Endothelial cell of umbilical vein (primary cell): ENCODE measurements at regions not wholly inside any gene's neighbourhood (a gene's known extent, or its start where the extent isn't known, plus 50 kb on each side); places are given as distances from the start of the nearest gene placed in this dataset.

Source experiments
- BruUV-seq: library from RNA; stranded (reverse); fragments of 400-500 nt; replicated peaks from 2 replicates; lab custom pipeline; 2021; lab: Mats Ljungman, UMichigan
- CTCF ChIA-PET: fragments of 300-600, 350-600 bp; sonication (Branson Sonifier 250); formaldehyde crosslinking; loops from one replicate; lab custom pipeline; 2021; ENCODE audit warnings: antibody characterized with exemption, inconsistent platforms; lab: Charles Lee
- POLR2A ChIA-PET: fragments of 300-600, 350-600 bp; sonication (Branson Sonifier 250); formaldehyde crosslinking; loops from one replicate; lab custom pipeline; 2021; ENCODE audit warnings: antibody characterized with exemption, inconsistent platforms; lab: Charles Lee
- DNase-seq: peaks from one replicate; pipeline ENCODE4 v3.0.0-alpha.2; 2011; ENCODE audit warnings: low read depth, low spot score
- FAIRE-seq: peaks from 2 replicates; lab custom pipeline; 2011; peaks lifted over from hg19 to GRCh38; lab: Jason Lieb, UNC
- H2AFZ ChIP-seq: 2 replicates; pipeline ENCODE4 v1.6.0; 2012; ENCODE audit warnings: low read depth, low read length, control low read depth, inconsistent platforms
- H3K27ac ChIP-seq: 2 replicates; pipeline ENCODE4 v1.5.1; 2011; ENCODE audit warnings: low read depth, mild to moderate bottlenecking, control low read depth, low read length, moderate library complexity; ENCODE audit not compliant: insufficient read depth
- H3K27me3 ChIP-seq, 2 experiments: 2 replicates each; pipeline versions ENCODE4 v1.6.0 to v1.6.1; 2011; ENCODE audit warnings: low read length in 2 of 2, mixed read lengths in 1 of 2; ENCODE audit not compliant: control insufficient read depth in 2 of 2, insufficient read depth in 2 of 2
- H3K36me3 ChIP-seq, 2 experiments: 2 replicates in 1 of 2; 3 replicates in 1 of 2; pipeline ENCODE4 v1.5.1; 2011; ENCODE audit warnings: low read length in 2 of 2, mild to moderate bottlenecking in 1 of 2, moderate library complexity in 1 of 2; ENCODE audit not compliant: control insufficient read depth in 2 of 2, insufficient read depth in 2 of 2; ENCODE audit errors: extremely low read depth in 1 of 2
- H3K4me1 ChIP-seq: 3 replicates; pipeline ENCODE4 v1.5.1; 2011; ENCODE audit warnings: mild to moderate bottlenecking, low read length; ENCODE audit not compliant: control insufficient read depth, insufficient read depth; ENCODE audit errors: extremely low read depth
- H3K4me2 ChIP-seq: 2 replicates; pipeline ENCODE4 v1.6.1; 2011; ENCODE audit warnings: low read length, control low read depth, mixed read lengths; ENCODE audit not compliant: insufficient read depth
- H3K4me3 ChIP-seq, 3 experiments: fragments of 200-600 bp in 1 of 3; sonication (generic), shearing (Covaris generic) in 1 of 3; replicated peaks in 1 of 3; 2 replicates each; pipeline ENCODE4 v1.5.1; 2011 to 2016; ENCODE audit warnings: control low read depth in 3 of 3, low read length in 3 of 3, mild to moderate bottlenecking in 2 of 3, inconsistent platforms in 1 of 3, low read depth in 1 of 3, moderate library complexity in 1 of 3; ENCODE audit not compliant: insufficient read depth in 1 of 3
- H3K79me2 ChIP-seq: 2 replicates; pipeline ENCODE4 v1.6.0; 2012; ENCODE audit warnings: low read length, inconsistent platforms; ENCODE audit not compliant: control insufficient read depth, insufficient read depth
- H3K9ac ChIP-seq: replicated peaks from 2 replicates; pipeline ENCODE3; 2011; ENCODE audit warnings: low read length, control low read depth; ENCODE audit not compliant: insufficient read depth; ENCODE audit errors: extremely low read depth
- H3K9me1 ChIP-seq: replicated peaks from 3 replicates; pipeline ENCODE4 v1.6.0; 2011; ENCODE audit warnings: mild to moderate bottlenecking, low read length; ENCODE audit not compliant: control insufficient read depth, insufficient read depth; ENCODE audit errors: extremely low read depth
- H3K9me3 ChIP-seq: replicated peaks from 2 replicates; pipeline ENCODE4 v1.5.1; 2012; ENCODE audit warnings: low read length, inconsistent platforms; ENCODE audit not compliant: control insufficient read depth, insufficient read depth
- H4K20me1 ChIP-seq: replicated peaks from 2 replicates; pipeline ENCODE3; 2011; ENCODE audit warnings: mild to moderate bottlenecking, low read length; ENCODE audit not compliant: control insufficient read depth, insufficient read depth; ENCODE audit errors: extremely low read depth
- CTCF ChIP-seq, 2 donors: IDR thresholded peaks; 1 replicate in 1 of 2; 2 replicates in 1 of 2; pipeline ENCODE4 v1.5.1; 2011; ENCODE audit warnings: low read length in 2 of 2, mild to moderate bottlenecking in 2 of 2, moderate library complexity in 2 of 2, control low read depth in 1 of 2, inconsistent platforms in 1 of 2, low read depth in 1 of 2; ENCODE audit not compliant: insufficient read depth in 1 of 2; ENCODE audit errors: extremely low read depth in 1 of 2
- EZH2 ChIP-seq: IDR thresholded peaks from 2 replicates; pipeline ENCODE4 v1.6.1; 2012; ENCODE audit warnings: borderline replicate concordance, low read depth, mild to moderate bottlenecking, moderate library complexity, low read length, inconsistent platforms; ENCODE audit not compliant: severe bottlenecking
- FOS ChIP-seq: IDR thresholded peaks from 2 replicates; pipeline ENCODE4 v1.6.1; 2011; ENCODE audit warnings: mild to moderate bottlenecking, low read length, moderate library complexity, borderline replicate concordance; ENCODE audit not compliant: insufficient read depth
- GATA2 ChIP-seq: IDR thresholded peaks from 2 replicates; pipeline ENCODE4 v1.7.0; 2011; ENCODE audit warnings: low read depth, mild to moderate bottlenecking, moderate library complexity, mixed read lengths, low read length; ENCODE audit not compliant: insufficient read length, insufficient read depth
- JUN ChIP-seq: IDR thresholded peaks from 2 replicates; pipeline ENCODE4 v1.6.1; 2011; ENCODE audit warnings: borderline replicate concordance, low read depth; ENCODE audit not compliant: insufficient read length, insufficient read depth
- MAX ChIP-seq: IDR thresholded peaks from 2 replicates; pipeline ENCODE4 v1.6.1; 2011; ENCODE audit not compliant: insufficient read depth, insufficient read length
- MYC ChIP-seq: IDR thresholded peaks from one replicate; pipeline ENCODE4 v1.6.1; 2011; ENCODE audit warnings: mild to moderate bottlenecking, low read depth, low read length
- POLR2A ChIP-seq: IDR thresholded peaks from 2 replicates; pipeline ENCODE4 v1.6.1; 2012; ENCODE audit warnings: low read depth, mild to moderate bottlenecking, control low read depth, low read length
- POLR2AphosphoS5 ChIP-seq: IDR thresholded peaks from 2 replicates; pipeline ENCODE4 v1.6.1; 2012; ENCODE audit warnings: low read depth, mild to moderate bottlenecking, control low read depth, low read length, moderate library complexity; ENCODE audit not compliant: insufficient read depth
- dilution Hi-C: fragments of 300-500 bp; cut with MboI; formaldehyde crosslinking; loops from one replicate; pipeline ENCODE4 v1.15.0; 2019; ENCODE audit warnings: low sequenced_read_pairs; ENCODE audit not compliant: extremely low pct_ligation_motif_present
- intact Hi-C: fragments of 100-400 bp; cut with micrococcal nuclease; formaldehyde crosslinking; loops from one replicate; pipeline ENCODE4 v1.10.0; 2022

- Histone ChIP-seq H3K9me3 (peaks cover 3% of the 10 kb centered on the region), H3K9me1 (no peaks in the 10 kb centered on the region), H3K27me3 (no peaks in the 10 kb centered on the region), H2AFZ (no peak overlapping the region), H4K20me1 (no peaks in the 10 kb centered on the region), H3K36me3 (no peaks in the 10 kb centered on the region), H3K27ac (no peak overlapping the region), H3K9ac (no peak overlapping the region), H3K4me2 (no peak overlapping the region), H3K4me3 (no peak overlapping the region), H3K4me1 (no peaks in the 10 kb centered on the region), H3K79me2 (no peaks in the 10 kb centered on the region)
- ChIA-PET POLR2A (no interaction called here), CTCF (no interaction called here)
- intact Hi-C loops (no loop called here), dilution Hi-C loops (no loop called here)
- BruUV-seq = no TSS peak
- no peak for TF ChIP-seq POLR2A
- no peak for TF ChIP-seq MYC
- TF ChIP-seq POLR2AphosphoS5 = no peak
- no peak for TF ChIP-seq CTCF (IDR thresholded peaks at IDR 0.05; ENCODE audit: extremely low read depth in 1 of 2, insufficient read depth in 1 of 2, low read depth in 1 of 2, low read length in 2 of 2)
- TF ChIP-seq EZH2 = no peak
- TF ChIP-seq GATA2 = no peak
- TF ChIP-seq FOS = no peak
- TF ChIP-seq JUN = no peak
- TF ChIP-seq MAX = no peak
- no peak for DNase-seq
- FAIRE-seq = no peak
Observed at GRCh38 chr2:34851804-34852203, 1252.7 kb upstream of the FAM98A start.
